PC-3 (cell line): ENCODE measurements at regions not wholly inside any gene's neighbourhood (a gene's known extent, or its start where the extent isn't known, plus 50 kb on each side); places are given as distances from the start of the nearest gene placed in this dataset.
A peak's percentile ranks its signal among the peaks of the same experiment; 100 is the strongest.

ENCODE experiments used
- ATAC-seq: fragments of 200-7000 bp; cut with Tn5 transposase; 2 replicates; pipeline ENCODE4 v1.9.1; 2020; ENCODE audit warnings: mild to moderate bottlenecking, moderate library complexity
- BruUV-seq: library from RNA; stranded (reverse); fragments of 400-500 nt; replicated peaks from 2 replicates; lab custom pipeline; 2021; lab: Mats Ljungman, UMichigan
- CTCF ChIA-PET: fragments of 300-600 bp; sonication (Branson Sonifier 250); formaldehyde crosslinking; loops from one replicate; lab custom pipeline; 2022; ENCODE audit warnings: antibody characterized with exemption; lab: Charles Lee
- POLR2A ChIA-PET: fragments of 300-600 bp; sonication (Branson Sonifier 250); formaldehyde crosslinking; loops from one replicate; lab custom pipeline; 2022; ENCODE audit warnings: antibody characterized with exemption; ENCODE audit not compliant: unreplicated experiment; lab: Charles Lee
- DNase-seq: peaks from one replicate; pipeline ENCODE4 v3.0.0-alpha.2; 2015
- H2AFZ ChIP-seq: fragments of 300-600 bp; sonication (generic); 2 replicates; pipeline ENCODE4 v1.6.0; 2016; ENCODE audit warnings: antibody characterized with exemption, low read length
- H3F3A ChIP-seq: fragments of 300-600 bp; sonication (generic); one replicate; pipeline ENCODE4 v1.6.0; 2017; ENCODE audit warnings: antibody characterized with exemption, low read length, control low read depth, mild to moderate bottlenecking; ENCODE audit not compliant: unreplicated experiment
- H3K27ac ChIP-seq: fragments of 300-600 bp; sonication (generic); 2 replicates; pipeline ENCODE4 v1.5.1; 2016; ENCODE audit warnings: mild to moderate bottlenecking, low read length
- H3K27me3 ChIP-seq: fragments of 300-600 bp; sonication (generic); 2 replicates; pipeline ENCODE4 v1.6.1; 2016; ENCODE audit warnings: low read length, mixed read lengths
- H3K36me3 ChIP-seq: fragments of 300-600 bp; sonication (generic); 2 replicates; pipeline ENCODE4 v1.6.1; 2016; ENCODE audit warnings: low read depth, mixed run types, low read length, mixed read lengths
- H3K4me1 ChIP-seq: fragments of 300-600 bp; sonication (generic); 2 replicates; pipeline ENCODE4 v1.5.1; 2016; ENCODE audit warnings: low read length; ENCODE audit not compliant: insufficient read depth
- H3K4me2 ChIP-seq: fragments of 300-600 bp; sonication (generic); 2 replicates; pipeline ENCODE4 v1.6.0; 2016; ENCODE audit warnings: low read length
- H3K4me3 ChIP-seq: fragments of 300-600 bp; sonication (generic); 2 replicates; pipeline ENCODE4 v1.5.1; 2016; ENCODE audit warnings: mild to moderate bottlenecking, low read length, mixed read lengths
- H3K79me2 ChIP-seq: fragments of 300-600 bp; sonication (generic); 2 replicates; pipeline ENCODE4 v1.6.1; 2017; ENCODE audit warnings: low read length, mixed read lengths
- H3K9ac ChIP-seq: fragments of 300-600 bp; sonication (generic); 2 replicates; pipeline ENCODE4 v1.6.0; 2016; ENCODE audit warnings: mild to moderate bottlenecking, low read length
- H3K9me2 ChIP-seq: fragments of 300-600 bp; sonication (generic); replicated peaks from 2 replicates; pipeline ENCODE4 v1.6.1; 2016; ENCODE audit warnings: mixed run types, low read length, mixed read lengths
- H3K9me3 ChIP-seq: fragments of 300-600 bp; sonication (generic); 2 replicates; pipeline ENCODE4 v1.6.1; 2016; ENCODE audit warnings: low read length, mixed read lengths
- H4K20me1 ChIP-seq: fragments of 300-600 bp; sonication (generic); 2 replicates; pipeline ENCODE4 v1.6.1; 2016; ENCODE audit warnings: low read length, mixed read lengths
- CTCF ChIP-seq: fragments of 300-600 bp; sonication (generic); conservative IDR thresholded peaks from 2 replicates; pipeline ENCODE4 v1.5.1; 2017; ENCODE audit warnings: antibody characterized with exemption, low read depth, mild to moderate bottlenecking, low read length
- EZH2 ChIP-seq: fragments of 300-600 bp; sonication (generic); IDR thresholded peaks from one replicate; pipeline ENCODE4 v1.6.1; 2017; ENCODE audit warnings: antibody characterized with exemption, mild to moderate bottlenecking, low read length; ENCODE audit not compliant: unreplicated experiment
- EZH2phosphoT487 ChIP-seq: fragments of 300-600 bp; sonication (generic); IDR thresholded peaks from 2 replicates; pipeline ENCODE4 v1.6.1; 2018; ENCODE audit warnings: mild to moderate bottlenecking, antibody characterized with exemption, low read length, borderline replicate concordance
- intact Hi-C: fragments of 100-400 bp; cut with micrococcal nuclease; formaldehyde crosslinking; loops from 2 replicates; pipeline ENCODE4 v1.9.0; 2023

GRCh38 chr5:3736926-3737325 lies 141.3 kb downstream of the IRX1 start:
- Histone ChIP-seq H3K4me1 (no peaks in the 10 kb centered on the region), H3K4me2 (no peak overlapping the region), H3K9me3 (0 out of 2 replicates have a peak, but pooled peaks cover under 1% of the 10 kb centered on the region), H3K79me2 (no peaks in the 10 kb centered on the region), H3K36me3 (no peaks in the 10 kb centered on the region), H3K4me3 (no peak overlapping the region), H3K9me2 (no peaks in the 10 kb centered on the region), H3F3A (no peaks in the 10 kb centered on the region), H2AFZ (no peak overlapping the region), H4K20me1 (no peaks in the 10 kb centered on the region), H3K27ac (no peak overlapping the region), H3K9ac (no peak overlapping the region), H3K27me3 (no peaks in the 10 kb centered on the region)
- DNase-seq (no peak), ATAC-seq (no peak)
- intact Hi-C loops: no loop called here
- no TSS peak for BruUV-seq
- CTCF ChIA-PET: no interaction called here
- TF ChIP-seq CTCF (no peak), EZH2 (no peak), EZH2phosphoT487 (no peak)
- POLR2A ChIA-PET: no interaction called here

DNA sequence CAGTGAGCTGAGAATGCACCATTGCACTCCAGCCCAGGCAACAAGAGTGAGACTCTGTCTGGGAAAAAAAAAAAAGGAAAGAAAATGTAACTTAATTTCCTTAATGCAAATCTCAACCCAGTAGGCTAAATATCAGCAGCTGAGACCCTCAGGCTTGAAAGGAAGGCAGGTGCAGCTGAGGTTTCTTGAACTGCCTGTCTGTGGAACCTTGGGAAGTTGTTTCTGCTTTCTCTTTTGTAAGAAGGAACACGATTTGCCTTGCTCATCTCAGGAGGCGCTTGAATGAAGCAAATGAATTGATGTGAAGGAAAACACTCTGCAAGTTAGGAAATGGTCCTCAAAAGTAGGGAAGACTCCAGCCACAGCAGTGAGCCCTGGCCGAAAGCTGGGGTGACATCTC lies 143.3 kb downstream of the IRX1 start:
- Histone ChIP-seq H3K4me1 (no peaks in the 10 kb centered on the region), H3F3A (no peaks in the 10 kb centered on the region), H3K27ac (no peak overlapping the region), H3K36me3 (no peaks in the 10 kb centered on the region), H3K9me3 (peaks cover 14% of the 10 kb centered on the region; the same call in 1 of the 2 replicates), H3K9ac (no peak overlapping the region), H4K20me1 (no peaks in the 10 kb centered on the region), H3K9me2 (no peaks in the 10 kb centered on the region), H3K27me3 (no peaks in the 10 kb centered on the region), H2AFZ (no peak overlapping the region), H3K79me2 (no peaks in the 10 kb centered on the region), H3K4me2 (no peak overlapping the region), H3K4me3 (no peak overlapping the region)
- no peak for DNase-seq
- ChIA-PET POLR2A (no interaction called here), CTCF (no interaction called here)
- TF ChIP-seq CTCF (no peak), EZH2 (no peak), EZH2phosphoT487 (no peak)
- ATAC-seq: no peak
- intact Hi-C loops: no loop called here
- BruUV-seq: no TSS peak

GRCh38 chr5:3740546-3741373 lies 145.1 kb downstream of the IRX1 start:
- Histone ChIP-seq H3K9me2 (no peaks in the 10 kb centered on the region), H3K79me2 (no peaks in the 10 kb centered on the region), H3K36me3 (no peaks in the 10 kb centered on the region), H3K4me2 (no peak overlapping the region), H3K27me3 (no peaks in the 10 kb centered on the region), H4K20me1 (no peaks in the 10 kb centered on the region), H3K4me3 (no peak overlapping the region), H3K4me1 (no peaks in the 10 kb centered on the region), H3K27ac (peak overlapping the region; percentile 67), H3F3A (no peaks in the 10 kb centered on the region), H3K9ac (no peak overlapping the region; the same call in 1 of the 2 replicates), H3K9me3 (peaks cover 16% of the 10 kb centered on the region; the same call in 1 of the 2 replicates), H2AFZ (no peak overlapping the region)
- ChIA-PET POLR2A (no interaction called here), CTCF (no interaction called here)
- DNase-seq (peak; percentile 49), ATAC-seq (0 out of 2 replicates have a peak, but pooled peaks have one; percentile 18)
- TF ChIP-seq EZH2phosphoT487: no peak
- no peak for TF ChIP-seq EZH2
- no peak for TF ChIP-seq CTCF
- BruUV-seq: no TSS peak
- intact Hi-C loops: no loop called here
